ENCODE measurements at regions not wholly inside any gene's neighbourhood (a gene's known extent, or its start where the extent isn't known, plus 50 kb on each side); places are given as distances from the start of the nearest gene placed in this dataset.
"Not testable (repeated sequence)": the region's sequence is repeated elsewhere in the genome, so short reads cannot be mapped to it uniquely, and the experiment has no call there.

DNA sequence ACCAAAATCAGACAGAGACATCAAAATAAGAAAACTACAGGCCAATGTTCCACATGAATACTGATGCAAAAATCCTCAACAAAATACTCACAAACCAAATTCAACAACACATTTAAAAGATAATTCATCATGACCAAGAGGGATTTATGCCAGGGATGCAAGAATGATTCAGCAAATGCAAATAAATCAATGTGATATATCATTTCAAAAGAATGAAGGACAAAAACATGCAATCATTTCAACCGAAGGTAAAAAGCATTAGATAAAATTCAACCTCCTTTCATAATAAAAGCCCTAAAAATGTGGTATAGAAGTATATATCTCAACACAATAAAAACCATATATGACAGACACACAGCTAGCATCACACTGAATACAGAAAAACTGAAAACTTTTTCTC is 81.5 kb upstream of the LYPLAL1 start:
- DNase-seq: no peak
- no peak for ATAC-seq (ENCODE audit: poor library complexity)
- intact Hi-C loops (cut with DNase I): no loop called here

DNA sequence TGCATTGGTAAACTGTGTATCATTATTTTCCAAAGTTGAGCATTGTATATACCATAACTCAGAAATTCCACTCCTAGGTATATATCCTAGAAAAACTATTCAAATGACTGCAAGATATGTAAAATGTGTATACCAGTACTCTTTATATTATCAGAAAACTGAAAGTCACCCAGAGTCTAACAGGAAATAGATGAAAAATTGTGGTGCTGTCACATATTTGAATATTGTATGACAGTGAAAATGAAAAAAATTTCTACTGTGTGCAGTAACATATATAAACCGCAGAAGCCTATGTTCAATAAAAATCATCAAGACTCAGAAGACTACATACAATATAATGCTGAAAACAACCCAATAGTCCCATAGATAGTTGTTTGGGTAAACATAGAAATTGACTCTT is 74.4 kb upstream of the LYPLAL1 start:
- intact Hi-C loops (cut with DNase I): no loop called here
- ATAC-seq (ENCODE audit: poor library complexity) (no peak), DNase-seq (no peak)

DNA sequence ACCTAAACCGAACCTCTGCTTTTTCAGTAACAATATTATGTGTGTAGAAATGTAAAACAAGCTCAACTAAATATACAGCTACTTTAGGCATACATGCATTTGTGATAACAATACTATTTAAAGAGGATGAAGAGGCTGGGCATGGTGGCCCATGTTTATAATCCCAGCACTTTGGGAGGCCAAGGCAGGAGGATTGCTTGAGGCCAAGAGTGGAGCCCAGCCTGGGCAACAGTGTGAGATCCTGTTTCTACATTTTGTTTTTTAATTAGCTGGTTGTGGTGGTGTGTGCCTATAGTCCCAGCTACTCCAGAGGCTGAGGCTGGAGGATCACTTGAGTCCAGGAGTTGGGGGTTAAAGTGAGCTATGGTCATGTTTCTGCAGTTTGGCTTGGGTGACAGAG is 73.6 kb upstream of the LYPLAL1 start:
- no peak for ATAC-seq (ENCODE audit: poor library complexity)

DNA sequence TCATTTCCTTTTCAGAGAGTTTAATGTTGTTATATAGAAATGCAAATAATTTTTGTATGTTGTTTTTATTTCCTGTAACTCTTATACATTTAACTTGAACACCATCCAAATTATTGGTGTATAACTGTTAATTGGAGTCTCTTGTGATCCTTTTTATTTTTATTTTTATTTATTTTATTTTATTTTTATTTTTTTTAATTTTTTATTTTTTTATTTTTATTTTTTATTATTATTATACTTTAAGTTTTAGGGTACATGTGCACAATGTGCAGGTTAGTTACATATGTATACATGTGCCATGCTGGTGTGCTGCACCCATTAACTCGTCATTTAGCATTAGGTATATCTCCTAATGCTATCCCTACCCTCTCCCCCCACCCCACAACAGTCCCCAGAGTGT is 71.2 kb upstream of the LYPLAL1 start:
- intact Hi-C loops (cut with DNase I); DNase-seq; ATAC-seq (ENCODE audit: poor library complexity): not testable (repeated sequence)

More for the DNA sequence above, 73.6 kb upstream of the LYPLAL1 start:
- intact Hi-C loops (cut with DNase I): no loop called here
- no peak for DNase-seq

DNA sequence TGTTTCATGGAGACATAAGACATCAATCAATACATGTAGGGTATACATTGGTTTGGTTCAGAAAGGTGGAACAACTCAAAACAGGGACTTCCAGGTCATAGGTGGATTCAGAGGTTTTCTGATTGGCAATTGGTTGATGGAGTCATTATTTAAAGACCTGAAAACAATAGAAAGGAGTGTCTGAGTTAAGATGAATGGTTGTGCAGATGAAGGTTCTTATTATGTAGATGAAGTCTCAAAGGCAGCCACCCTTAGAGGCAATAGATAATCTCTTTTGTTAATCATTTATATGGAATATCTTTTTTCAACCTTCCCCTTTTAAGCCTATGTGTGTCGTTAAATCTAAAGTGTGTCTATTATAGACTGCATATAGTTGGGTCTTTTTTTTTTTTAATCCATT is 67.8 kb upstream of the LYPLAL1 start:
- intact Hi-C loops (cut with DNase I): no loop called here
- no peak for ATAC-seq (ENCODE audit: poor library complexity)
- no peak for DNase-seq

DNA sequence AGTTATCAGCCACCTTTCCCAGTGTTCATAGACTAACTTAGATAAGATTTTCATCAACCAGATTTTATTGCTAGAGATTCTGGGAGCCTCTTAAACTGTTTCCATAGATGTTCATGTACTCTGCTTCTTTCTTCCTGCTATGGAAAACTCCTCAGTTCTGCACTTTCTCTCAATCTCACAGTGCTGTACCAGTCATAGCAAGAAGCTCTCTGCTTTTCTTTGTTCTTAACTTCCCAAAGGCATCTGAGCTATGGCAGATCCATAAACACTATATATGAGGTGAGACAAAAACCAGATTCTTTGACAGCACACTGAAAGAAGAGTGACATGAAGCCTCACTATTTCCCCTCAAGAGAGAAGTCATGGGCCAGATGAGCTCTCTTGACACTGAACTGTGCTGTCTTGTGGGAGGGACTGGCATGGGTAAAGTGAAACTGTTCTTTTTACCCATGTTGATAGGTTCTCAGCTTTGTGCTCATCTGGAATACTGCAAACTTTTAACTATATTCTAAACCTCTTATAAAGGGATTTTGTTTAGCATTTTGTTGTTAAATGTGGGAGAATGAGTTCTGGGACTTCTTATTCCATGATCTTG is 64.2 kb upstream of the LYPLAL1 start:
- intact Hi-C loops (cut with DNase I): no loop called here
- DNase-seq: no peak
- ATAC-seq (ENCODE audit: poor library complexity): no peak

DNA sequence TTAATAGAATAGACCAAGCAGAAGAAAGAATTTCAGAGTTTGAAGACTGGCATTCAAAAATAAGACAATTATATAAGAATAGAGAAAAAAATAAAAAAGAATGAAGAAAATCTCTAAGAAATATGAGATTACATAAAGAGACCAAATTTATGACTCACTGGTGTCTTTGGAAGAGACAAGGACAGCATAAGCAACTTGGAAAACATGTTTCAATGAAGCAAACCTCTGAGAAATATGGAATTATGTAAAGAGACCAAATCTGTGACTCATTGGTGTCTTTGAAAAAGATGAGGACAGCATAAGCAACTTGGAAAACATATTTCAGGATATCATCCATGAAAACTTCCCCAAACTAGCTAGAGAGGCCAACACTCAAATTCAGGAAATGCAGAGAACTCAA is 60.4 kb upstream of the LYPLAL1 start:
- DNase-seq: no peak
- ATAC-seq (ENCODE audit: poor library complexity): no peak
- intact Hi-C loops (cut with DNase I): no loop called here

DNA sequence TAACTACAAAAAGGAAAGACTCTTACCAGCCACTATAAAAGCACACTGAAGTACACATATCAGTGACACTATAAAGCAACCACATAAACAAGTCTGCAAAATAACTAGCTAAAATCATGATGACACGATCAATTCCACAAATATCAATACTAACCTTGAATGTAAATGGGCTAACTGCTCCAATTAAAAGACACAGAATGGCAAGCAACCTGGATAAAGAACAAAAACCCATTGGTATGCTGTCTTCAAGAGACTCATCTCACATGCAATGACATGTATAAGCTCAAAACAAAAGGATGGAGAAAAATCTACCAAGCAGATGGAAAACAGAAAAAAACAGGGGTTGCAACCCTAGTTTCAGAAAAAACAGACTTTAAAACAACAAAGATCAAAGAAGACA is 59.7 kb upstream of the LYPLAL1 start:
- ATAC-seq (ENCODE audit: poor library complexity) (no peak), DNase-seq (no peak)
- intact Hi-C loops (cut with DNase I): no loop called here

DNA sequence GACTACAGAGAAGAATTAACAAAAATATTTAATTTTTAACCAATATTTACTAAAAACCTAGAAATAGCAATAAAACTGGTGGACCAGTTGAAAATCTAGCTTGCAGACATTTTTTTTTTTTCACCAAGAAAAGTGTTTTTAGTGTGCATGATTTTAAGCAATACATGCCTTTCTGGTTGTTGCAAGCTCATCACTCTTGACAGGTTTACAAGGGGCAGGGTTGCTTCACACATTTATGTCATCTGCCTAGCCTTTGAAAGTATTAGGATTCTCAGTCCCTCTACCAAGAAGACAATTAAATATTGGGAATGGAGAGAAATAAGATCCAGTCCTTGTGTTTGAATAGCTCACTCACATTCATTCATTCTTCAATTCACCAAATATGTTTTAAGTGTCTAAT is 53.8 kb upstream of the LYPLAL1 start:
- DNase-seq: no peak
- intact Hi-C loops (cut with DNase I): no loop called here
- ATAC-seq (ENCODE audit: poor library complexity): no peak

DNA sequence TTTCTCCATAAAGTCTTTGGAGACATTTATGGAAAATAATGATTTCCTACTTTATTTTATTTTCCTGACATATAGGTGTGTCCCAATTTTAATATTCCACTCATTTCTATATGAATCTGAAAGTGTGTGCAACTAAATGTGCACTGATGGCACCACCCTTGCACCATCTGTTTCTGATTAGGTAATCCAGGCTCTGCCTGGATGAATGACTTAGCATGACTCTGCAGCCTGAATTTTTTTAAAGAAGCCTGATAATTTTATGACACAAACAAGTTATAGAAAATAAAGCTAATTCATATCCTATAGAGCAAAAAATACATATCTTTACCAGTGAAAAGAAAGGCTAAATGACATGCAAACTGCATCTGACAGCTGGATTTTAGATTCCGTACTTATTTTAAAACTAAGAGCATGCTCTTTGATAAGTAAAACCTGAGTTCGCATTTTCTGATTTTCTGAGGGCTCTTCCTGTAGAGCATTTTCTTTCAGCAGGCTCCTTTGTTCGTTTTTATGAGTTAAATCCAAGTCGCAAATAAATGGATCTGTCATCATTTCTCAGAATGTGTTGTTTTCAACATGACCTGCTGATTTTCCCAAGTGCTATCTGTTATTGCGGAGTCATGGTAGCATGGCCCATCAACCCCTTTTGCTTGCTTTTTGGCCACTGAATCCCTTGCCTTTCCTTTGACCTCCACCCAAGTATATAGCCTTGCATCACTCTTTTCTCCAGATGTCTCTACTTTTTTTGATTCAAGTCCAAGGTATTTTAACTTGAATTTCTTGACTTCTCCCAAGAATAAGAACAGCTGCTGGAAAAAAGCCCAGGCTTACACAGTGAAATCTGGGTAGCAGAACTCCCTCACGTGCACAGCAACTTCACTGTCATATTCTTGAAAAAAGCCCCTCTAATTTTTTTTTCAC is 52.8 kb upstream of the LYPLAL1 start:
- intact Hi-C loops (cut with DNase I): no loop called here
- DNase-seq (no peak), ATAC-seq (ENCODE audit: poor library complexity) (peak; percentile 90)

DNA sequence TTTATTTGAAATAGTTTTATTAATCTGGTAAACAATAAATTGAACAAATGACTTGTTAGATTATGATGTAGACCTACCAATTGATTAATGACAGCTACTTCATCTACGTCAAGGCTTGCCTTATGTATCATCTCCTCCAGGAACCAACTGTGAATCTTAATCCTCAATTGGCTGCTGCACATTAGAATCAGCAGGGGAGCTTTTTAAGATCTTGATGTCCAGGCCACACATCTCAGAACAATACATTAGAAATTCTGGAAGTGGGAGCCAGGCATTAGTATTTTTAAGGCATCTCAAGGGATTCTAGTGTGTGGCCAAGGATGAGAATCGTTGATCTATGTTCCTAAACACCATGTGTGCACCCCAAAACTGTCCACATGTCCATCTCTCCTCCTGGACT is 52.0 kb upstream of the LYPLAL1 start:
- DNase-seq (no peak), ATAC-seq (ENCODE audit: poor library complexity) (no peak)
- intact Hi-C loops (cut with DNase I): no loop called here

DNA sequence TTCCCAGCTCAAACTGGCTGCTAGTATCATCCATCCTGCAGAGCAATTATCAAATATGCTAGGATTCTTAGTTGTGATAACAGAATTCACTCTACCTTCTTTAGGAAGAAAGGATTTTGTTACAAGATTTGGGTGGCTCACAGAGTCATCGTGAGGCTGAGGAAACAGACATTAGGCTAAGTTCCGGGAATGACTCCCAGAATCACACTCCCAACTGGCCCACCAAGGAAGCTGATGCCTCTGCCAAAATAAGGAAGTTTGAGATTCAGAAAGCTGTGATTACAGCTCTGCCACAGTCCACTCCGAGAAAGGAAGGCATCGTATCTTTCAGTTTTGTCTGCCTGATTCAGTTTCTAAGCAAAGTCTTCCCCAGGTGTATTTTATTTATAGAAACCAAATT is 50.6 kb upstream of the LYPLAL1 start:
- peak; percentile 47 for ATAC-seq (ENCODE audit: poor library complexity)
- intact Hi-C loops (cut with DNase I): no loop called here

More for the DNA sequence above, 50.6 kb upstream of the LYPLAL1 start:
- no peak for DNase-seq
